ENCODE measurements at regions not wholly inside any gene's neighbourhood (a gene's known extent, or its start where the extent isn't known, plus 50 kb on each side); places are given as distances from the start of the nearest gene placed in this dataset.
"Not testable (repeated sequence)": the region's sequence is repeated elsewhere in the genome, so short reads cannot be mapped to it uniquely, and the experiment has no call there.

GRCh38 chr7:114173170-114173890 is 241.3 kb upstream of the FOXP2 start:
- no peak for DNase-seq

GRCh38 chr7:114169389-114169788 is 245.2 kb upstream of the FOXP2 start:
- DNase-seq, result not testable (repeated sequence)

- DNase-seq, result no peak
Observed at GRCh38 chr7:114160925-114161324, 242.1 kb upstream of the PPP1R3A start.

GRCh38 chr7:114158854-114159253 is 240.0 kb upstream of the PPP1R3A start:
- no peak for DNase-seq

GRCh38 chr7:114158275-114158674 is 239.5 kb upstream of the PPP1R3A start:
- no peak for DNase-seq

- DNase-seq, result no peak
Observed at GRCh38 chr7:114156178-114156577, 237.4 kb upstream of the PPP1R3A start.

GRCh38 chr7:114155116-114156110 is 236.6 kb upstream of the PPP1R3A start:
- DNase-seq, result no peak

- no peak for DNase-seq
Observed at GRCh38 chr7:114153700-114154099, 234.9 kb upstream of the PPP1R3A start.

GRCh38 chr7:114152314-114152938 is 233.6 kb upstream of the PPP1R3A start:
- no peak for DNase-seq

GRCh38 chr7:114151777-114152176 is 233.0 kb upstream of the PPP1R3A start:
- no peak for DNase-seq

GRCh38 chr7:114150689-114151088 is 231.9 kb upstream of the PPP1R3A start:
- DNase-seq, result no peak

GRCh38 chr7:114148779-114149178 is 230.0 kb upstream of the PPP1R3A start:
- no peak for DNase-seq

GRCh38 chr7:114141415-114141814 is 222.6 kb upstream of the PPP1R3A start:
- DNase-seq, result no peak

- no peak for DNase-seq
Observed at GRCh38 chr7:114140561-114140960, 221.8 kb upstream of the PPP1R3A start.

- DNase-seq, result not testable (repeated sequence)
Observed at GRCh38 chr7:114139690-114140089, 220.9 kb upstream of the PPP1R3A start.

GRCh38 chr7:114138587-114138986 is 219.8 kb upstream of the PPP1R3A start:
- DNase-seq, result no peak

GRCh38 chr7:114133717-114134116 is 214.9 kb upstream of the PPP1R3A start:
- no peak for DNase-seq

- no peak for DNase-seq
Observed at GRCh38 chr7:114130866-114131265, 212.1 kb upstream of the PPP1R3A start.

- DNase-seq, result no peak
Observed at GRCh38 chr7:114128880-114129279, 210.1 kb upstream of the PPP1R3A start.

GRCh38 chr7:114126095-114126494 is 207.3 kb upstream of the PPP1R3A start:
- no peak for DNase-seq

- no peak for DNase-seq
Observed at GRCh38 chr7:114112806-114113205, 194.0 kb upstream of the PPP1R3A start.

GRCh38 chr7:114110666-114111065 is 191.9 kb upstream of the PPP1R3A start:
- DNase-seq, result no peak

- DNase-seq, result no peak
Observed at GRCh38 chr7:114109721-114110120, 190.9 kb upstream of the PPP1R3A start.

Measured in activated naive CD4-positive, alpha-beta T cell treated with anti-CD3 and anti-CD28 coated beads, Interleukin-2, amount 50 U/mL, for 16 hours (primary cell).